Endothelial cell of umbilical vein (primary cell): ENCODE measurements at regions not wholly inside any gene's neighbourhood (a gene's known extent, or its start where the extent isn't known, plus 50 kb on each side); places are given as distances from the start of the nearest gene placed in this dataset.

Source experiments
- CTCF ChIP-seq, 2 donors: IDR thresholded peaks; 1 replicate in 1 of 2; 2 replicates in 1 of 2; pipeline ENCODE4 v1.5.1; 2011; ENCODE audit warnings: low read length in 2 of 2, mild to moderate bottlenecking in 2 of 2, moderate library complexity in 2 of 2, control low read depth in 1 of 2, inconsistent platforms in 1 of 2, low read depth in 1 of 2; ENCODE audit not compliant: insufficient read depth in 1 of 2; ENCODE audit errors: extremely low read depth in 1 of 2
- POLR2AphosphoS5 ChIP-seq: IDR thresholded peaks from 2 replicates; pipeline ENCODE4 v1.6.1; 2012; ENCODE audit warnings: low read depth, mild to moderate bottlenecking, control low read depth, low read length, moderate library complexity; ENCODE audit not compliant: insufficient read depth

- TF ChIP-seq CTCF (IDR thresholded peaks at IDR 0.05; ENCODE audit: extremely low read depth in 1 of 2, insufficient read depth in 1 of 2, low read depth in 1 of 2, low read length in 2 of 2) = no peak
- no peak for TF ChIP-seq POLR2AphosphoS5
Observed at GRCh38 chr3:30527186-30527585, 79.2 kb upstream of the TGFBR2 start.
